Pons (tissue), 1 donor: ENCODE measurements at regions not wholly inside any gene's neighbourhood (a gene's known extent, or its start where the extent isn't known, plus 50 kb on each side); places are given as distances from the start of the nearest gene placed in this dataset.

Experiments
- DNase-seq: peaks from one replicate; pipeline ENCODE4 v3.0.0-alpha.2; 2016; ENCODE audit warnings: low spot score

DNA sequence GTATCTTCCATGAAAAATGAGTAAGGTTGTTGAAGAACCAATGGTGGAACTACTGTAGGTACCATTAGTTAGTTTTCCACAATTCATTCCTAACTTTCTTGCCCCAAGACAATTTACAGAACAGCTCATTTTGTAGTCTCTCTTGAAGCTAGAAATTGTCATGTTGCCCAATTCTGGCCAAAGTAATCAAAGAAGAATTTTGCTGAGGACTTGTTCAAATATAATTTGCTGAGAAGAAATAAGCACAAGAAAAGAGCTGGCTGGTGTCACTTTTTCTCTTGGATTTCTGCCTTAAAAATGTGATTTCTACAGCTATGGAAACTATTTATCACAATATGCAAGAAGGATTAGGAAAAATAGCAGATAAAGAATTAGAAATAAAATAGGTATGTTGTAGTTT is 199.2 kb upstream of the SEMA3A start:
- no peak for DNase-seq

DNA sequence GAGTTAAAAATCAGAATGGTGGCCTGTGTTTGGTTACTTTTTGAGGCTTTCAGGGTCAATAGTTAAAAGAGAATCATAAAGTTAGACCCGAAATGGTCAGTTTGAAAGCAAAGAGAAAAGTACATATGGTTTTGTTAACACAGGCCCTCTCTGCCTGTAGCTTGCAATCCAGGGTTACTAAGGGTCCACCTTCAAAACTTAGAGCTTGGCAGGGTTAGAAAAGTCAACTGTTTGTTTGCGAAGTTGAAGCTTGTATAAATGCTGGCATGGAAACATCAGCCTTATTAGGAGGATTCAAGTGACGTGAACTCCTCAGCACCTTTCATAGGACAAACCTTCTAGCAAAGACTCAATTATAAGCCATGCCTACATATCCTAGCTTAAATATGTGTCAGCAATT is 196.3 kb upstream of the SEMA3A start:
- no peak for DNase-seq

DNA sequence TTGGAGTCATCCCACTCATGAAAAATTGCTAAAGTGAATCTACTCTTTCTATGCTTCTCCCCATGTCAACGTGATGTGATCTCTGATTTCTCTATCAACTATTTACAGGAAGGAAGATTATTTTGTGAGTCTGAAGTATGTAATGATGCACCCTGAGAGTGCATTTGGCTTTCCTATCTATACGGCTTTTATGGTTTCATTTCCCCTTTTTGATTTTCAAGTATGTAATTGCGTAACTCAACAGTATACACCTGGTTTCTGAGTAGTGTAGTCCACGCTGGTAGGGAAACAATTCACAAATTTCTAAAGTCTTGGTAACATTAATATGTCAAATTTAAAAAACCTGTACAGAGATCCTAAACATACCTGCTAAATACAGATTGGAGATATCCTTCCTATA is 194.7 kb upstream of the SEMA3A start:
- no peak for DNase-seq

GRCh38 chr7:84387595-84387994 is 193.0 kb upstream of the SEMA3A start:
- DNase-seq: no peak

- no peak for DNase-seq
Measured at GRCh38 chr7:84384417-84384816, 189.8 kb upstream of the SEMA3A start.

GRCh38 chr7:84379446-84379845 is 184.9 kb upstream of the SEMA3A start:
- no peak for DNase-seq

DNA sequence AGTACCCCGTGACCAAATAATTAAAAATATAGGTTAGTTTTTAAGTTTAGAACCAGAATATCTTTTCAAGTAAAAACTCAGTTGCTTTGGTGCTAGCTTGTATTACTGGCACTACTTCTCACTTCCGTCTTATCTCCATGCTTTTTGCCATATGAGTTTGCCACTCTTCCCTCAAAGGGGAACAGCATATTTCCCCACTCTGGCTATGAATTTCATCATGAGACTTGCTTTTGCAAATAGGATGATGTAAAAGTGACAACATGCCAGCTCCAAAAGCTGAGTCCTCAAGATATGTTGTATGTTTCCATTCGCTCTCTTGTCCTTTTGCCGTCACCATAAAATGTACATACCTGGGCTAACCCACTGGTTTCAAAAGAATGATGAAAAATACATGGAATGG is 178.1 kb upstream of the SEMA3A start:
- no peak for DNase-seq

DNA sequence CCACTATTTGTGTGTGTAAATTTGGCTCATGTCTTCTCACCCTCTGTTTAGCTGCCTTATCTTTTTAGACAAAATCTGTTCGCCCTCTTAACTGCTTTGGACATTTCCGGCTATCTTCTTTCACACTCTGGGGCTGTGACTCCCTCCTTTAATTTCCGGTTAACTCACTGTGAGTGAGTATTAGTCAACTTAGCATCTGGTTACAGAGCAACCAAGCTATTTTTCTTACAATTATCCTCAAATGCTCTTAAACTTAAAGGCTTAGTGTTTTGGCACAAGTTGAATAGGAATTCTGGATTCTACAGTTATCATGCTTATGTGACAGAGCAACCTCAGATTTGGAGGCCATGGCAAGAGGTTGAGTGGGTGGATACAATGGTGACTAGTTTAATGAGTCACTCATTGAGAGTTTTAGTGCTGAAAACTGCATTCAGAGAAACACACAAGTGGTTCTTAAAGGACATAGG is 177.6 kb upstream of the SEMA3A start:
- no peak for DNase-seq

- DNase-seq: no peak
Measured at GRCh38 chr7:84370114-84370513, 175.5 kb upstream of the SEMA3A start.

GRCh38 chr7:84368122-84368521 is 173.5 kb upstream of the SEMA3A start:
- DNase-seq: no peak

DNA sequence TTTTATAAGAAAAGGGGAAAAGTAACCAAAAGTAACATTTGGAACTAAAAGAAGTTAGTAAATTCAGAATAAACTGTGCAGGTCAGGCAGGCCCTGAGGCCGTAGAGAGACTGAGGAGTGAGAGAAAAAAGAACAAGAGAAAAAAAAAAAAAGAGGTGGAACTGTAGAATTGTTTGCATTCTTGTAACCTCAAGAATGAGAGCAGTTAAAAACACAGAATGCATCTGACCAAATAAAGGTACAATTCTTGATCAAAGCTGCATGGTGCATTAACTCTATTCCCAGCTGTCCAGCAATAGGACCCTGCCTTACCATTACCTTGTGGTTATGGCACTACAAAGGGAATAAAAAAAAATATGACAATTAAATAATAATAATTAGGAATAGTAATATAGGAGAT is 170.1 kb upstream of the SEMA3A start:
- DNase-seq: no peak

DNA sequence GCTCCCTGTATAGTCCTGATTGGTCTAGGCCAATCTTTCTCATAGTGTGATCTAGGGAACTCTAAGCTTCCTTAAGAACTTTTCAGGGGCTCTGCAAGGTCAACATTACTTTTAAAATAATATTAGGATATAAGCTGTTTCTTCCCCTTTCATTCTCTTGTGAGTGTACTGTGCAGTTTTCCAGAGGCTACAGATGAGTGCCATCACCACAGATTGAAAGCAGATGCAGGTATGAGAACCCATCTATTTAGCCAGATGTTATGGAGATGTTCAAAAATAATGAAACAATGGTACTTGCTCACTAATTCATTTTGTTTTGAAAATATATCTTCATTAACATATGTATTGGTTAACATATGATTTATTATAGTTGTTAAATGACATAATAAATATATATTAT is 169.2 kb upstream of the SEMA3A start:
- DNase-seq: no peak

DNA sequence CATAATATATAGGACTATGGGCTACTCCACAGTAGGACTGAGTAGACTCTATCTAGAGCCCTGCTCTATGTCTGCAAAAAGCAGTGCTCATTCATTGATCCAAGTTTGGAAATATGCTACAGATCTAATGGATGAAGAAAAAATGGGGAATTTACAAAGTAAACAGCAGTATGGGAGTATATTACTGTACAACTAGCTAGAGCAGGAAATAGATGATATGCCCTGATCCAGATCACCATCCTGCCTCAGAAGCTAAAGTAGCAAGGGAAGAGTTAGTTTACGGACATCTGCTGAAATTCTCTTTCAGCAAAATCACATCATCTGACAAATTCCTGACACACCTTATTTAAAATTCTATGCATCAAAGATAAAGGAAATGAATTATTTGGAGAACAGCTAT is 168.2 kb upstream of the SEMA3A start:
- no peak for DNase-seq

- DNase-seq: no peak
Measured at GRCh38 chr7:84362360-84362759, 167.8 kb upstream of the SEMA3A start.

GRCh38 chr7:84354866-84355265 is 160.3 kb upstream of the SEMA3A start:
- no peak for DNase-seq

GRCh38 chr7:84354030-84354429 is 159.4 kb upstream of the SEMA3A start:
- DNase-seq: no peak

DNA sequence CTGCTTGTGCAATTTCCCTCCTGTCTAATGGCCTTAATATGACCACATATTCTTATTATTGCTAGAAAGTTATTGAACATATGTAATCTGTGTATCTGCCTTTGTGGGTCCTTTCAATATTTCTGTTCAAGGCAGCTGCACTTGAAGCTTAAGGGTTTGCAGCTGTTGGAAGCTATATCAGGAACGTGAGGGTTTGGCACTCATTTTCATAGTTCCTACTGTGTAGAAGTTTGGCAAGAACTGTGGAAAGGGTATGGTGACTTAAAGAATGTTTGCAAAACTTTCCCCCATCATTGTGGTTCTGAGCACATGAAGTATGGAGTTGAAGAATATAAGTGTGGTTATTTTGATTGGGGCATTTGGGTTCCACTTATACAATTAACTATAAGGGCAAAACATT is 144.7 kb upstream of the SEMA3A start:
- no peak for DNase-seq

- DNase-seq: no peak
Measured at GRCh38 chr7:84337429-84337828, 142.8 kb upstream of the SEMA3A start.

- no peak for DNase-seq
Measured at GRCh38 chr7:84336766-84337165, 142.2 kb upstream of the SEMA3A start.

GRCh38 chr7:84336303-84336702 is 141.7 kb upstream of the SEMA3A start:
- DNase-seq: no peak

DNA sequence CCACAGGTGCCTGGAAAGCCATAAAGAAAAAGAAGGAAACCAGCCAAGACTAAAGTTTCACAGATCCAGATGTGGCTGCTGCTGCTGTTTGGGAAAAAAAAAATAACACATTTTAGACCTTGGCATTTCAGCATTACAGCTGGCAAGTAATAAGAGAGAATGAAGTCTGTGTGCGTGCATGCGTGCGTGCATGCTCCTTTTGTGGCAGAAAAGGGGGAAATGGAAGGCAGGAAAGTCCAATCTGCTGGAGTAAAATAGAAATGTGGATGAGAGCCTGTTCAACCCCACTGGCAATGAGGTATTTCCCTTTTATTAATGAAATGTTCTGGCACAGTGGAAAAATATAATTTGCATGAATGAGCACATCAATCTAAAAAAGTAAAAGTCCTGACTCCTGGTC is 137.0 kb upstream of the SEMA3A start:
- DNase-seq: no peak

GRCh38 chr7:84328571-84328970 is 134.0 kb upstream of the SEMA3A start:
- no peak for DNase-seq

GRCh38 chr7:84324136-84324630 is 129.6 kb upstream of the SEMA3A start:
- DNase-seq: no peak

DNA sequence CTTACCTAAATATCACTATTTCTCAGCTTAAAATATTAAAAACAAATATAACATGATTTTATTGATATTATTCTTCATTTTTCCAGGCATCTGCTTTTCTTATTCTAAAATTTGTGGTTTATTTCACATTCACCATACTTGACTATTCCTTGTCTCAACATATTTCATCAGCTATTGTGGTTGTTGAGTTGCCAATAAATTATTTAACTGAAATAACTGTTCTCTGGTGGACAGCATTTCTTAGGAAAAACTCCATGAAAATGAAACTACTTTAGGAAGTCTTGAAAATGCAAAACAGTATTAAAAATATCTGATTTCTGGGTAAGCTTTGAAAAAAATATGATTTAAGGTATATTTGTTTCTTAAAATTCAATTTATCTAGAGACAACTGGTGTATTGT is 122.9 kb upstream of the SEMA3A start:
- DNase-seq: no peak

DNA sequence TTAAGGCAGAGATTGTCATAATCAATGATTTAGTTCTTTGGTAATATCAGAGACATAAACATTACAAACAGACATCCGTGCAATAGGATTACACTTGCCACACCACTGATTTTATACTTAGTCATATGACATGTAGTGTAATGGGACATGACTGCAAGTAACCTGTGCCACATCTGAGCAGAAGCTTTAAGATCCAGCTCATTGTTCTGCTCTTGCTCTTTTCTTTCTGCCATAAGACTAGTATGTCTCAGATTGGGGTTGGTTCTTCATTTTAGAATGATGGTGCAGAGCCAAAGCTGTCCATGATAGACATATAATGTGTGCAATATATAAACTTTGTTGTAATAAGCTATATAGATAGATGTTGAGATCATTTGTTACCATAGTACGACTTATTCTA is 119.7 kb upstream of the SEMA3A start:
- no peak for DNase-seq
